Superior temporal gyrus (tissue), 1 donor: ENCODE measurements at regions not wholly inside any gene's neighbourhood (a gene's known extent, or its start where the extent isn't known, plus 50 kb on each side); places are given as distances from the start of the nearest gene placed in this dataset.

Experiments
- DNase-seq: peaks from one replicate; pipeline ENCODE4 v3.0.0-alpha.2; 2016; ENCODE audit errors: extremely low spot score

GRCh38 chr6:105587349-105588122 is 184.7 kb upstream of the PREP start:
- DNase-seq: no peak

- DNase-seq: no peak
Observed at GRCh38 chr6:105578179-105578707, 175.4 kb upstream of the PREP start.

GRCh38 chr6:105573556-105573955 is 170.7 kb upstream of the PREP start:
- no peak for DNase-seq

DNA sequence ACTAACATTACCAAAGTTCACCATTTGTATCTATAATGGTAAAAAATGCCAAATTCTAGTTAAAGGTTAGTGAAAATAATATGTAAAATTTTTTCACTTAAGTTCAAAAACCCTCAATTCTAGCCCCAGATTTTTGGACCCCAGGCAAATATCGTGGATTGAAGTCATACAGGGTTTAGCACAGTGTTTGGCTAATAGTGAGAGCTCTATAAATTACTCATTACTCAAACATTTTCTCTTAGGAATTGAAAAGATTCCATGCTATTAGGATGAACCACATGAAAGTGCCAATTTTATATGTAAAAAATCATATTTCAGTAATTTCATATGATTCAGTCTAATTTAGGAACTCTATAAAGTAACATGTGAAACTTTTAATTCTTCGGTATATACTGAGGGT is 170.3 kb upstream of the PREP start:
- DNase-seq: no peak

DNA sequence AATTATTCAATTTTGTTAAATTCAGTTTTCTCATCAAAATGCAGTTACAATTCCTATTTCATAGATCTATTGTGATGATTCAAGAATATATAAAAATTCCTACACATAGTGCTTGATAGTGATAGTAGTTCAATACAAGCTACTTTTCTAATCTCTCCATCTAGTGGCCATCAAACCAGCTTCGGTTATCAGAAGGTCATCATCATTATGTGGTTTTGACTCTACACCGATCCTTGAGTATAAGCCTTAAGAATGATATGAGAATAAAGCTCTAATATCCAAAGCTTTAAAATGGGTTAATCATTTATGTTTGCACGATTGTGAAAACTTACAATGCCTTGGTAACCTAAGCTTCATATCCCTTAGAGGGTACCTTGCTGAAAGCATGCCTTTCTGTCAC is 167.5 kb upstream of the PREP start:
- DNase-seq: no peak

DNA sequence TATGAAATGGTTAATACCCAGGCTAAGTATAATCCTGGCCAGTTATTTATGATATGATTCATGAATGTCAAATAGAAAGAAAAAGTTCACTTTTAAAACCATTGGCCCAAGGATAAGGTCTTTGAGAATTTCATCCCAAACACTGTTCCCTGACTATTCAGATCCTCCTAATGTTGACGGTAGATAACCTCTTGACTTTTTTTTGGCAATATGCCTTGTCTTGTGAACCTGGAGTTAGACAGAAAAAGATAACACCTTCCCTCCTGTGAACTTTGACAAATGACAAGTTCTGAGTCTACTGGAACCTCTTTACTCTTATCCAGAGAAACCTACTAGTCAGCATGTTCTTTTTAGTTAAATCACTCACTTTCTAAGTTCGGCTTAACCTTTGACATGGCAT is 166.8 kb upstream of the PREP start:
- DNase-seq: no peak

DNA sequence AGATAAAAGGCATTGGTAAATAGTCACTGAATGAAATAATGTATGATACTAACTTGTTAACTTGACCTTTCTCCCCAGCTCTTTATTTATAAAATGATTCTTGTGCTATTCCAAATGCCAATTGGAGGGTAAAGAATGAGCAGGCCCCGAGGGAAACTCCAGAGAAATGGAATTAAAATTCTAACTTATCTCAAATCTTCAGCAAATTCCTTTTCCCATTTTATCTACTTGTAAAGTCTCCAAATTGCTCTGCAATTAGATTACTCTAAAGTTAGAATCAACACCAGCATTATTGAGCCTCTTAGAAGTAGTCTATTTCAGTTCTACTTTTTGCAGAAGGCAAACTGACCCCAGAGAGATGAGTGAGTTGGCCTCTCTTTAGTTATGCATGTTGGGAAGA is 165.9 kb upstream of the PREP start:
- no peak for DNase-seq

- DNase-seq: no peak
Observed at GRCh38 chr6:105568142-105568541, 165.3 kb upstream of the PREP start.

DNA sequence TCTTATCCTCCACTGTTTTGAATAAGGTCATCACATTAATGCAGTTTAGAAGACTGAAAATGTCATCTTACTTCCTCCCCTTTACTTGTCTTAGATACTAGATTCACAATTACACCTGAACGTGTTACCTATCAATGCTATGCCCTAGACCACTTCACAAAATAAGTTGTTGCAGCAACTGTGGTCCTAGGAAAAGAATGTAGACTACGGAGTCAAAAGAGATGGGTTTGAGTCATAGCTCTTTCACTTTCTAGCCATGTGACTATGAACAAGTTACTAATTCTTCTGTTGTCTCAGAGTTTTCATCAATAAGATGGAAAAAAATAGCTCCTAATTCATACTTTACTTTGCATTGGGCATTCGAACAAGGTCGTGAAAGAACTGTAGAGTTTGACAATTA is 164.3 kb upstream of the PREP start:
- no peak for DNase-seq

GRCh38 chr6:105566503-105566902 is 163.6 kb upstream of the PREP start:
- no peak for DNase-seq

GRCh38 chr6:105564121-105564902 is 161.4 kb upstream of the PREP start:
- DNase-seq: no peak

DNA sequence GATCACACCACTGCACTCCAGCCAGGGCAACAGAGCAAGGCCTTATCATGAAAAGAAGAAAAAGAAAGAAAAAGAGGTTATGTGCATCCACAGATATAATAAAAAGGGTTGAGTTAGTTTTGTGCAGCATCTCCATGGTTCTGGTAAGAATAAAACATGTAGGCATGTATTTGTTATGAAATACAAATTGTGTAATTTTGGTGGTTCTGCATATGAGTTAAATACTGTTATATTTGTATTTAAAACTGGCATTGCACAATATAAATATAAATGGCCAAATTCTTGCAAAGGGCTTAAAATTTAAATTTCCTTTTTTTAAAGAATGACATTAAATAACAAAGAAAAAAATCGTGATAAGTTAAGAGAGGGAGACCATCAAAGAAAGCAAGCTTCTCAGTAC is 159.1 kb upstream of the PREP start:
- DNase-seq: no peak

DNA sequence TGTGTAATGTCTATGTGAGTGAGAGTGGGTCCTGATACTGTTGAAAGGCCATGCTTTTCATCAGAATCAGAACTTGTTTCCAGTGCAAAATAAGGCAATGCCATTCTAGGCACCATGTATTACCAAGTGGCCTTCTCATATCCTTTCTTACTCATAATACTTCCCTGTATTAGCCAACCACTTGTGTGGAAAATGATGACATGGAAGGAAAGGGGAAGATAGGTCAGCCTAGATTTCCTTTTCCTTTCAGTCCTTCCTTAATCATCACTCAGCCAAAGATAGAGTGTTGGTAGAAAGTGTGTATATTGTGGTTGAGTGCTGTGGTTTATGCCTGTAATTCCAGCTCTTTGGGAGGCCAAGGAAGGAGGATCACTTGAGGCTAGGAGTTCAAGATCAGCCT is 158.6 kb upstream of the PREP start:
- no peak for DNase-seq

- DNase-seq: no peak
Observed at GRCh38 chr6:105560611-105561066, 157.8 kb upstream of the PREP start.

- DNase-seq: no peak
Observed at GRCh38 chr6:105557291-105557690, 154.4 kb upstream of the PREP start.

DNA sequence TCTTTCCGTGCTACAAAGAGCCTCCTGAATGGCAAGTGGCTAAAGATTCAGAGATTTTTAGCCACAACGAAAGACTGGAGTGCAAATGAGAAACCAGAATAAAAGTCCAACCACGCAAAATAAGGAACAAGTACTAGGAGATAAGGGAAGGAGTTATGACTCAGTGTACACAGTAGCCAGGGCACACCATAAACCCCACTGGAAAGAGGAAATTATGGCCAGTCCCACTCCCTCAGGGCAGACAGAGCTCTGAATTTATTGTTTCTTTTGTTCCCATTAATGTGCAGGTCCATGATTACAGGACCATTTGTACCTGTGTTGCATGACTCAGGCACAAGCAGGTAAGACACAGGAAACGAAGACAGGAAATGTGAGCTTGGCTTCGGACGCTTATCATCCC is 150.3 kb upstream of the PREP start:
- DNase-seq: no peak

DNA sequence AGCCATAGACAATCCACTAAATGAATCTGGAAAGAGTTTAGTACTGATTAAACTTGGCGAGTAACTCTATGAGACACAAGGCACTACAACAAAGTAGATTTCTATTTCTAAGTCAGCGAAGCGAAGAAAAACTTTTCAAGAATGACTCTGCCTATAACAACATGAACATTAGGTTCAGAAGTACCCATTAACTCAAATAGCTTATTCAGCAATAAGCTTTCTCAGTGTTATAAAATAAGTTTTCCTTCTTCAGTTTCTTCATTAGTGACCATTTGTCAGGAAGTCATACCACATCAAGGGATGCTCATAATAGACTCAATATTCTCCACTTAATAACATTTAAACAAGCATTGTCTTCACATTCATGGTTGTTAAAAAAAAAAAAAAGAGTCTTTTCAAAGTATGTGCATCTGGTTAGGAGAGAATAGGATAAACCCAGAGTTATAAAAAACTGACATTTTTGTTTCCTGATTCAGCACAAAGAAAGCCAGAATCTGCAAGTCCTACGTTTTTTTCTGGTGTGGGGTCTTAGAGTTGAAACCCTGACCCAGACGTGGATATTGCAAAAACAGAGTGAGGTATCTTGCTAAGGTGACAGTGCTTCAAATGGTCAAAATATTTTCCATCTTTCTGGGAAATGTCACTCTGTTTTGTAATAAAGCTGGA is 148.2 kb upstream of the PREP start:
- DNase-seq: no peak

- no peak for DNase-seq
Observed at GRCh38 chr6:105546754-105547153, 143.9 kb upstream of the PREP start.

GRCh38 chr6:105545947-105546731 is 143.3 kb upstream of the PREP start:
- DNase-seq: no peak

- DNase-seq: no peak
Observed at GRCh38 chr6:105545228-105545920, 142.5 kb upstream of the PREP start.

- no peak for DNase-seq
Observed at GRCh38 chr6:105539911-105540310, 137.0 kb upstream of the PREP start.
